Epithelial cell of esophagus (primary cell): ENCODE measurements at regions not wholly inside any gene's neighbourhood (a gene's known extent, or its start where the extent isn't known, plus 50 kb on each side); places are given as distances from the start of the nearest gene placed in this dataset.
A peak's percentile ranks its signal among the peaks of the same experiment; 100 is the strongest.

Experiments used
- DNase-seq: peaks from one replicate; pipeline ENCODE4 v3.0.0; 2010; ENCODE audit warnings: low read depth
- H3K4me3 ChIP-seq: 2 replicates; pipeline ENCODE4 v1.5.1; 2011; ENCODE audit warnings: mild to moderate bottlenecking, low read length, control low read depth
- TF ChIP-seq, protein P1 (sequence below): IDR thresholded peaks from 2 replicates; pipeline ENCODE4 v1.5.1; 2011; ENCODE audit warnings: low read depth, mild to moderate bottlenecking, low read length, control low read depth, inconsistent platforms; ENCODE audit not compliant: insufficient read depth; ENCODE audit errors: missing control alignments

DNA sequence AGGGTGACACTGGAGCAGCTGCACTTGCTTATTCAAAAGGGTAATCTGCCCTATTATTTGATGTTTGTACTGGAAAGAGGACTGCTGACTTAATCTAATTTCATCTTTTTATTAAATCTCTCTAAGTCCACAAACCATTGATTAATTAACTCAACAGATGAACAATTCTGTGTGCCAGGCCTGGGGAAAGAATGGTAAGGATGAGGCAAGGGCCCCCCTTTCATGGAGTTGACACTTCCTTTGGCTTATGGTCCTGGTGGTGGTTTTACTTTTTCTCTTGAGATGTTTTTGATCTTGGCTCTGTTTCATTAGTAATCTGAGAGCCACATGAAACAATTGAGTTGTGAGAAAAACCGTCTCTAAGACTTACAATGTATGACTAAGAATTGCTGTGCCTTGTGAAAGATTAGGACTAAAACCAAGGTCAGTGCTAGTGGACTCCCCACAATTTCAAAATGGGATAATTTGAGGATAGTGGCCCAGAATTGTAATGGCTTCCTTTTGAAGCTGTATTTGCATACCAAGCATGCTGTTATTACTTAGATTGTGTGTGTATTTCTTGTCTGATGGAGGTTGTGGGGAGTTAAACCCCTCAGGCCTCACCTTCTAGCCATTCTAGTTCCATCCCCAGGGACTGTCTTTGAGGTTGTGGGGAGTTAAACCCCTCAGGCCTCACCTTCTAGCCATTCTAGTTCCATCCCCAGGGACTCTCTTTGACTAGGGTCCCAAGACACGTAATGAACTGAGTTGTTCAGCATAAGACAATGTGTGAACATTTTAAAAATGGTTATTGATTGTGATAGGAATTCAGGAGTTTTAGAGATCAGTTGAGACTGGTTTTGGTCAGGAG lies 52.5 kb upstream of the EVL start:
- H3K4me3 ChIP-seq, result no peak overlapping the region
- TF ChIP-seq, protein P1, sequence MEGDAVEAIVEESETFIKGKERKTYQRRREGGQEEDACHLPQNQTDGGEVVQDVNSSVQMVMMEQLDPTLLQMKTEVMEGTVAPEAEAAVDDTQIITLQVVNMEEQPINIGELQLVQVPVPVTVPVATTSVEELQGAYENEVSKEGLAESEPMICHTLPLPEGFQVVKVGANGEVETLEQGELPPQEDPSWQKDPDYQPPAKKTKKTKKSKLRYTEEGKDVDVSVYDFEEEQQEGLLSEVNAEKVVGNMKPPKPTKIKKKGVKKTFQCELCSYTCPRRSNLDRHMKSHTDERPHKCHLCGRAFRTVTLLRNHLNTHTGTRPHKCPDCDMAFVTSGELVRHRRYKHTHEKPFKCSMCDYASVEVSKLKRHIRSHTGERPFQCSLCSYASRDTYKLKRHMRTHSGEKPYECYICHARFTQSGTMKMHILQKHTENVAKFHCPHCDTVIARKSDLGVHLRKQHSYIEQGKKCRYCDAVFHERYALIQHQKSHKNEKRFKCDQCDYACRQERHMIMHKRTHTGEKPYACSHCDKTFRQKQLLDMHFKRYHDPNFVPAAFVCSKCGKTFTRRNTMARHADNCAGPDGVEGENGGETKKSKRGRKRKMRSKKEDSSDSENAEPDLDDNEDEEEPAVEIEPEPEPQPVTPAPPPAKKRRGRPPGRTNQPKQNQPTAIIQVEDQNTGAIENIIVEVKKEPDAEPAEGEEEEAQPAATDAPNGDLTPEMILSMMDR, result no peak
- peak; percentile 22 for DNase-seq

DNA sequence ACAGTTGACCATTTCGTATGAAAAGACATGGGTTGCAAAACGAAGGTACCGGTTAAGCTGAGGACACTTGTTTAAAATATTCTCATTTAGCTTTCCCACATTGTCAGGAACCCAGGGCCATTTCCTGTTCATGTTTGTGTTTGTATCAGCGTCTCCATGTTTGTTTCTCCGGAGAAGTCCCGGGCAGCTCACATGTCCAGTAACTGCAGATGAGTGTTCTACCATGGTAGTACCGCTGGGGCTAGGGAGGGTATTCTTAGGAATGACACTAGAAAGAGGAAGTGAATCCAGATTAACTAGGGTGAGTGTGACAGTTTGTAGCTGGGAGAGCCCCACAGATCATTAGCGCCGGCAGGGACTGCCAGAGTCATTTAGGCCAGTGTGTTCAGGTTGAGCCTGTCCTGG lies 50.0 kb upstream of the EVL start:
- DNase-seq, result no peak
- TF ChIP-seq, protein P1, result no peak

More for the DNA sequence above, 50.0 kb upstream of the EVL start:
- no peak overlapping the region for H3K4me3 ChIP-seq
